ENCODE measurements at regions not wholly inside any gene's neighbourhood (a gene's known extent, or its start where the extent isn't known, plus 50 kb on each side); places are given as distances from the start of the nearest gene placed in this dataset.

DNA sequence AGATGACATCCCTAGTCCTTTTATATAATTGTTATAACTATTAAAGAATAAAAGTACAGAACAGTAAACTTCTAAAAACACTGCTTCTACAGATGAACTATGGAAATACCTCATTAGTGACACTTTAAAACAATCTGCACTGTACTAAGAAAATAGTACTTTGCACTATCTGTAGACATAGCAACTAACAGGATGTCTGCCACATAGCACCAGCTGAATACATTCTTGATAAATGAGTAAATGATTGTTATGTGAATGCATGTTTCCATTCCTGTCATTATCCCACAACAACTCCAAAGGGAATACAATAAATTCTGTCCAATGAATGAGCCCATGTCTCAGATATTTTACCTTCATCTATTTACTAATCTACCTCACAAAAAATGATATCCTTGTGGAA lies 115.3 kb upstream of the SLC35G4 start:
- no peak for DNase-seq
- no peak overlapping the region for H3K27ac ChIP-seq
- no peak overlapping the region for H3K4me3 ChIP-seq
- no peaks in the 10 kb centered on the region for H3K9me3 ChIP-seq
- H3K27me3 ChIP-seq (replicated peaks in 1 of 7), result peaks cover 0 to 2% (median 0%) of the 10 kb centered on the region in 7 donors
- H3K4me1 ChIP-seq, result no peaks in the 10 kb centered on the region
- H3K36me3 ChIP-seq, result no peaks in the 10 kb centered on the region
- TF ChIP-seq, protein P1, sequence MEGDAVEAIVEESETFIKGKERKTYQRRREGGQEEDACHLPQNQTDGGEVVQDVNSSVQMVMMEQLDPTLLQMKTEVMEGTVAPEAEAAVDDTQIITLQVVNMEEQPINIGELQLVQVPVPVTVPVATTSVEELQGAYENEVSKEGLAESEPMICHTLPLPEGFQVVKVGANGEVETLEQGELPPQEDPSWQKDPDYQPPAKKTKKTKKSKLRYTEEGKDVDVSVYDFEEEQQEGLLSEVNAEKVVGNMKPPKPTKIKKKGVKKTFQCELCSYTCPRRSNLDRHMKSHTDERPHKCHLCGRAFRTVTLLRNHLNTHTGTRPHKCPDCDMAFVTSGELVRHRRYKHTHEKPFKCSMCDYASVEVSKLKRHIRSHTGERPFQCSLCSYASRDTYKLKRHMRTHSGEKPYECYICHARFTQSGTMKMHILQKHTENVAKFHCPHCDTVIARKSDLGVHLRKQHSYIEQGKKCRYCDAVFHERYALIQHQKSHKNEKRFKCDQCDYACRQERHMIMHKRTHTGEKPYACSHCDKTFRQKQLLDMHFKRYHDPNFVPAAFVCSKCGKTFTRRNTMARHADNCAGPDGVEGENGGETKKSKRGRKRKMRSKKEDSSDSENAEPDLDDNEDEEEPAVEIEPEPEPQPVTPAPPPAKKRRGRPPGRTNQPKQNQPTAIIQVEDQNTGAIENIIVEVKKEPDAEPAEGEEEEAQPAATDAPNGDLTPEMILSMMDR (IDR thresholded peaks at IDR 0.05 in 8 of 11, conservative IDR thresholded peaks at IDR 0.05 in 3 of 11), result no peak
- TF ChIP-seq POLR2AphosphoS5 (IDR thresholded peaks at IDR 0.05), result no peak
- TF ChIP-seq POLR2A (IDR thresholded peaks at IDR 0.05), result no peak
- intact Hi-C loops (cut with DNase I; ENCODE audit: low total_unique reads), result no loop called here

DNA sequence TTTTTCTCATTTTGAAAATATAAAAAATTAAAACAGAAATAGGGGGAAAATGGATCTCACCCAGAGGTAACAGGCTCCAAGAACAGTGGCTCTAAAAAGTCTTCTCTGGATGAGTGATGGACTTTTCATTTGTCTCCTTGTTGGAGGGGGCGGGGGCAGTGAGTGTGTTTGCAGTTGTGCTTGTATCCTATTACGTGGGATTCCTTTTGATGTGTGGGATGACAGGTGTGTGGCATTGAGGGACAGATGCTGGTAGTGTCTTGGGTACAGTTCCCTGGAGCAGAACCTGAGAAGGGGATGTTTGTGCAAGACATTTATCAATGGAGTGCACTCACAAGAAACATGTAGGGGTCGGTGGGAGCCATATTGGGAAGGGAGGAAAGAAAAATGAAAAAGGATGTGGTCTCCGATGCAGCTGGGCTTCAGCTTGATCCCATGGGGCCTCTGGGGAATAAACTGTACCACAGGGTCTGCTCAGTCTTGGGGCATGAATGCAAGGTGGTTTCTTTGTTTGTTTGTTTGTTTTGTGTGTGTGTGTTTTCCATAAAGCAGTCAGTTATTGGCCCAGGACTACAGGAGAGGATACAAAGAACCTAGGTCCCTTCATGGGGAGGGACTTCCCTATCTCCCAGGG lies 120.0 kb upstream of the SLC35G4 start:
- intact Hi-C loops (cut with DNase I; ENCODE audit: low total_unique reads), result no loop called here
- 72 to 80% (median 75%) methylated on average over 4 of the region's 4 CpGs for WGBS, 5 donors
- Histone ChIP-seq H3K27ac (no peak overlapping the region), H3K36me3 (no peaks in the 10 kb centered on the region), H3K27me3 (replicated peaks in 1 of 7) (no peaks in the 10 kb centered on the region), H3K9me3 (no peaks in the 10 kb centered on the region), H3K4me1 (no peaks in the 10 kb centered on the region), H3K4me3 (no peak overlapping the region)
- TF ChIP-seq, protein P1 (IDR thresholded peaks at IDR 0.05 in 8 of 11, conservative IDR thresholded peaks at IDR 0.05 in 3 of 11), result no peak
- TF ChIP-seq POLR2A (IDR thresholded peaks at IDR 0.05) (no peak), POLR2AphosphoS5 (IDR thresholded peaks at IDR 0.05) (no peak)
- no peak for DNase-seq

DNA sequence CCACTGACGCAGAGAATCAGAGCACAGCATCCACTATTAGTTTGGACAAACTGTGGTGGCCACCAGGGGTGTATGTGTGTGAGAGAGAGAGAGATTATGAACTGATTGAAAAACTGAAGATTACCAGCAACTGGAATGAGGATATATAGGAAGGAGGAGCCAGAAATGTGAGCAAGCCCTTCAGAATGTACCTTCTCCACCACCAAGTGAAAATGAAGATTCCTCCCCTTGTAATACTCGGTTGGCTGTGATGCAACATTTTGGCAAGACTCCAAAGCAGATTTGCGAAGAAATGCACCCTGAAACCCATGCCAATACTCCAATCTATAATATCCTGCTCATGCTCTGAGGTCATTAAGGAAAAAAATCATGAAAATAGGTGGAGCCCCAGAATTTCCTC lies 121.2 kb upstream of the SLC35G4 start:
- no peak for TF ChIP-seq POLR2A (IDR thresholded peaks at IDR 0.05)
- TF ChIP-seq POLR2AphosphoS5 (IDR thresholded peaks at IDR 0.05), result no peak
- TF ChIP-seq, protein P1 (IDR thresholded peaks at IDR 0.05 in 8 of 11, conservative IDR thresholded peaks at IDR 0.05 in 3 of 11), result no peak
- no peaks in the 10 kb centered on the region for H3K9me3 ChIP-seq
- H3K36me3 ChIP-seq, result no peaks in the 10 kb centered on the region
- H3K27me3 ChIP-seq (replicated peaks in 1 of 7), result no peaks in the 10 kb centered on the region
- H3K4me3 ChIP-seq, result no peak overlapping the region
- intact Hi-C loops (cut with DNase I; ENCODE audit: low total_unique reads), result no loop called here
- no peak for DNase-seq
- H3K4me1 ChIP-seq, result no peaks in the 10 kb centered on the region
- WGBS, 5 donors, result 62 to 80% (median 68%) methylated on average over 3 of the region's 3 CpGs
- no peak overlapping the region for H3K27ac ChIP-seq

DNA sequence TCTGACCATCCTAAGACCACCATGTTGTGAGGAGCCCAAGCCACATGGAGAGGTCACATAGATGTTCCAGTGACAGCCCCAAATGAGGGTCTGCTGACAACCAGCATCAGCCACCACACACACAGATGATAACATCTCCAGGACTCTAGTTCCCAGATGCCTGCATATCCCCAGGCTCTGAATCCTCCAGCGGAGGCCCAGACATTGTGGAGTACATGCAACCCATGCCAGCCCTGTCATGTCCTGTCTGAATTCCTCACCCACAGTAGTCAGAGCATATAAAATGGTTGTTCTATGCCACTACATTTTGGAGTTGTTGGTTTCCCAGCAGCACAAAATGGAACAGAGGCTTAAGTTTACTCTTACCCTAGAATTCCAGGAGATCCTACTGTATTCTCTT lies 122.0 kb upstream of the SLC35G4 start:
- Histone ChIP-seq H3K27me3 (replicated peaks in 1 of 7) (no peaks in the 10 kb centered on the region), H3K4me1 (no peaks in the 10 kb centered on the region), H3K4me3 (no peak overlapping the region), H3K27ac (no peak overlapping the region), H3K36me3 (no peaks in the 10 kb centered on the region), H3K9me3 (no peaks in the 10 kb centered on the region)
- intact Hi-C loops (cut with DNase I; ENCODE audit: low total_unique reads), result no loop called here
- TF ChIP-seq POLR2A (IDR thresholded peaks at IDR 0.05), result no peak
- TF ChIP-seq, protein P1 (IDR thresholded peaks at IDR 0.05 in 8 of 11, conservative IDR thresholded peaks at IDR 0.05 in 3 of 11), result no peak
- TF ChIP-seq POLR2AphosphoS5 (IDR thresholded peaks at IDR 0.05), result no peak
- no peak for DNase-seq
- WGBS, 5 donors, result 90 to 100% (median 100%) methylated on average over 1 of the region's 1 CpG
